Right ventricle myocardium superior (tissue), 1 donor: ENCODE measurements at regions not wholly inside any gene's neighbourhood (a gene's known extent, or its start where the extent isn't known, plus 50 kb on each side); places are given as distances from the start of the nearest gene placed in this dataset.
"Not testable (repeated sequence)": the region's sequence is repeated elsewhere in the genome, so short reads cannot be mapped to it uniquely, and the experiment has no call there.

Experiments used
- ATAC-seq: fragments of 200-7000 bp; cut with Tn5 transposase; one replicate; pipeline ENCODE4 v1.9.1; 2020; ENCODE audit warnings: mild to moderate bottlenecking; ENCODE audit not compliant: poor library complexity
- DNase-seq: peaks from one replicate; pipeline ENCODE4 v3.0.0-alpha.2; 2020
- intact Hi-C: fragments of 100-400 bp; cut with DNase I; formaldehyde crosslinking; loops from one replicate; pipeline ENCODE4 v1.11.2; 2022
- donor health status: DM: no; HTN: yes; CAD: no; lungs with severe emphysema.

- ATAC-seq (no peak), DNase-seq (no peak)
- intact Hi-C loops: no loop called here
These were observed 99.1 kb upstream of the C2CD4B start for GRCh38 chr15:62264196-62264595.

DNA sequence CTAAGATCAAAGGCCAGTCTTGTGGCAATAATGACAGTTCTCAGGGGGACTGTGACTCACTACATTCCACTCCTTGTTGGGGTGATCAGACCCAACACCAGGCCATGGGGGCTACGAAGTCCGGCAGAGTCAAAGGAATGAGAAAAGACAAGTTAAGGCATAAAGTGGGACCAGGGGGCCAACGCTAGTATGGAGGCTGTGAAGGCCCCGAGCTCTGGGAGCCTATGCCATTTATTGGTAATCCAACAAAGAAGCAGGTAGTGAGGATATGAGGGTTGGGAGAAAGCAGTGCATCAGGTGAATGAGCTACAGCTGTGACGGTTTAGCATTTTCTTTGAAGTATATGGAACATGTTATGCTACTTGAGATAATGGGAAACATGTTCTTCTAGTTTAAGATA, 104.4 kb upstream of the C2CD4B start:
- ATAC-seq (no peak), DNase-seq (no peak)
- intact Hi-C loops: no loop called here

GRCh38 chr15:62270216-62270921, 105.3 kb upstream of the C2CD4B start:
- DNase-seq (no peak), ATAC-seq (no peak)
- intact Hi-C loops: no loop called here

DNA sequence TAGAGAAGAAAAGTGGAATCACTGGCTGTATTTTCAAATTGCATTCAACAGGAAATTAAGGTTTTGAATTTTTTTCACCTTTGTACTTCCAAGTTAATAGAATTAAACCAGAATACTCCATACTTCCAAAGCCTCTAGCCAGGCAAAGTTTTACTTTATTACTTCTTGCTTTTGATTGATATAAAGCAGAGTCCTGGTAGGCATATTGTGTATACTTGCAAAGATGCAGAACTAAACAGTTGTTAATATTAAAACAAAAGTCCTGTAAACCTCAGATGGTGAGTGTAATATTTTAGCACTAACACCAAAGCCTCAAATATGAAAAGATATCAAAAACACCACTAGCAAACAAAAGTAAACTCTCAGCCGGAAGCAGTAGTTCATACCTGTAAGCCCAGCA, 107.2 kb upstream of the C2CD4B start:
- intact Hi-C loops: no loop called here
- ATAC-seq (no peak), DNase-seq (no peak)

GRCh38 chr15:62275831-62276230, 110.7 kb upstream of the C2CD4B start:
- intact Hi-C loops: no loop called here
- ATAC-seq: no peak
- no peak for DNase-seq

GRCh38 chr15:62277816-62278394, 112.8 kb upstream of the C2CD4B start:
- intact Hi-C loops: no loop called here
- ATAC-seq (peak; percentile 46), DNase-seq (no peak)

DNA sequence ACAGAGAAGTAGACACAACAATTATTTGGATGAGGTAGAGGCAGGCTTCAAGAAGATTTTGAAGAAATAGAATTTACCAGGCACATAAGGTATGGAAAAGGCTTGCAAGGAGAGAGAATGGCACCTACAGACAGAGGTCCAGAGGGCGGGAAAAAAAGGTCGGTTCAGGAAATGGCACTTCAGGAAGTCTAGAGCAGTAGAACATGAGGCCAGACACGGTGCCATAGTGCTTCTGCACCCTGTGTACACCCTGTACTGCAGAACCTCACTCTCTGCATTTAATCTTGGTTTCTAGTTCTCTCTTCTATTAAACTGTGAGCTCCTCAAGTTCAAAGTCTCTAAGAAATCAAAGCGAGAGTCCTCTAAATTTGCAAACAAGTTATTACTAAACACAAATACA, 113.4 kb upstream of the C2CD4B start:
- intact Hi-C loops: no loop called here
- ATAC-seq: no peak

GRCh38 chr15:62279041-62279440, 114.0 kb upstream of the C2CD4B start:
- no peak for DNase-seq
- intact Hi-C loops: no loop called here
- ATAC-seq: no peak

More for the DNA sequence above, 113.4 kb upstream of the C2CD4B start:
- no peak for DNase-seq

DNA sequence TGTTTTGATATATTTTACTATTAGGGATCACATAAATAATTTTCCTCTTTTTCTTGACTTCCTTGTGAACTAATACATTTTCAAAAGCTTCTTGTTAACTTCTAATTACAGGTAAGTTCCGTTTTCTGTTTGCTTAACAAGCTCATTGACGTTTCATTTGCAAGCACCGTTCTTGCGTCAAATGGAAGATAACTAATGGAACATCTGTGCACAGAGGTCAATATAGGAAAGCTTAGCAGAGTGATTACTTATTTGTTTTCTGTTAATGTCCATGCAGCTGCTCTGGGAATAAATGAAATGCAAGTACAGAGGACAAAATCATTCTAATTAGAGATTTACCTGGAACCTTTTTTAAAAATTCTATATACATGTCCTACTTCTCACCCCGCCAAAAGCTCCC, 115.5 kb upstream of the C2CD4B start:
- DNase-seq (no peak), ATAC-seq (no peak)
- intact Hi-C loops: no loop called here

- intact Hi-C loops, DNase-seq, ATAC-seq: not testable (repeated sequence)
These were observed 116.7 kb upstream of the C2CD4B start for GRCh38 chr15:62281801-62282200.

DNA sequence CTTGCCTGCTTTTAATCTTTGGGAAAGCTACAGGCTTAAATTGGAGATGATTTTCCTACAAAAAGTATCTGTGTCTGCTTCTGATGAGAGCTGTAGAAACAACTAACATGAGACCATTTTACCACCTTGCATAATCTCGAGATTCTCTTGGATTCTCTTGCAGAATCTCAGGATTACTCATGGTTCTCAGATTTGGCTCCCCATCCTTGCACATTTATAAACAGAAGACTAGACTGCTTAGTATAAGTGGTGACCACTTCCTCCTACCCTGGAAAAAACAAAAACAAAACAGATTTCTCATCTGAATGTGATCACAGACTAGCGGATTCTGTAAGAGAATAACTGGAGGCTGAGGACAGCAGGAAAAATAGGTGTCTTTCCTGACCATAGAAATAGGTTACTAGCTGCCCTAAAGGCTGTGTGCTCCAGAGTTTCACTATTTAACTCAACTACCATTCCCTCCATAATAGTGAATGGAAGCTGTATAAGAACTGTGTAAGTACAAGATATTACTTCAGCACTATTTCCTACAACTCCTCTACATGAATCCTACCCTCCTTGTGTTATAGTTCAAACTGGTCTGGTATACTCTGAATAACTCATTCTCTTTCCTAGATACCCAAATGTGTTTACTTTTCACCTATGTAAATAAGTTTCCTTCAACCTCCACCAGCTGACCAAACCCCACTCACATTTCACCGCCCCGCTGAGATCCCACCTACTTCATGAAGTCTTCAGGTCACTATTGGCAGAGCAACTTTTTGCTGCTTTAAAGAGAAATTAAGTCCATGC, 122.2 kb upstream of the C2CD4B start:
- DNase-seq (no peak), ATAC-seq (no peak)
- intact Hi-C loops: no loop called here

GRCh38 chr15:62288361-62289017, 123.4 kb upstream of the C2CD4B start:
- intact Hi-C loops: no loop called here
- no peak for ATAC-seq

DNA sequence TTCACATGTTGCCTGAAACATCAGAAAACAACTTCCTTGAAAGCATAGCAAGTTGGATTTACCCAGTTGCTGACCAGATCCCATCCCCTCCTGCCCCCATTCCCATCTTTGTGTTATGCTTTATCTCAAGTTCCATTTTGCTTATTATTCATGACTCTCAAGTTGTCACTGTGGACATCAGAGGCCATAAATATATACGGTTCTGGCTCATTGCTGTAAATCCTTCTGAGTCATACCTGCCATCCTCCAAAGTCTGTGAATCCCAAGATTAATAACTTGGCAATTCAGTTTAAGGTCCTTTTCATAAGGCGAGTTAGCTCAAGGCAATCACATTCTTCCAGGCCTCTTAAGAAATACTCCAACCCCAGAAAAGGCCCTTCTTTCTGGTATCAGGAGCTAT, 126.2 kb upstream of the C2CD4B start:
- no peak for ATAC-seq
- intact Hi-C loops: no loop called here

More at GRCh38 chr15:62288361-62289017, 123.4 kb upstream of the C2CD4B start:
- no peak for DNase-seq

GRCh38 chr15:62296756-62297507, 131.8 kb upstream of the C2CD4B start:
- intact Hi-C loops: no loop called here
- ATAC-seq (no peak), DNase-seq (no peak)

More for the DNA sequence above, 126.2 kb upstream of the C2CD4B start:
- no peak for DNase-seq

DNA sequence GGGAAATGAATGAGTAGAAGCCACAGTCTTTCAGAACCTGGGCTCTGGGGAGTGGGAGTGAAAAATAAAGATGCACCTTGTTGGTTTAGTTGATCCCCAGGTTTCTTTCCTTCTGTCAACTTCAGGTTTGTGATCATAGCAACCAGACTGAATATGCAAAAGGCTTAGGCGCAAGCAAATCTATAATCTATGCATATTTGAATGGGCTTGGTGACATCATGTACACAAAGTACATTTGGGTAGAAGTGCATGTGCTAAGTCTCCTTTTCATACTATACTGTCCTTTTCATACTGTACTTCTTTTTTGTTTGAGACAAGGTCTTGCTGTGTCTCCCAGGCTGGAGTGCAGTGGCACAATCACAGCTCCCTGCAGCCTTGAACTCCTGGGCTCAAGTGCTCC, 132.4 kb upstream of the C2CD4B start:
- intact Hi-C loops: no loop called here
- ATAC-seq: no peak
- no peak for DNase-seq

- intact Hi-C loops: no loop called here
These were observed 132.8 kb upstream of the C2CD4B start for GRCh38 chr15:62297933-62298332.

DNA sequence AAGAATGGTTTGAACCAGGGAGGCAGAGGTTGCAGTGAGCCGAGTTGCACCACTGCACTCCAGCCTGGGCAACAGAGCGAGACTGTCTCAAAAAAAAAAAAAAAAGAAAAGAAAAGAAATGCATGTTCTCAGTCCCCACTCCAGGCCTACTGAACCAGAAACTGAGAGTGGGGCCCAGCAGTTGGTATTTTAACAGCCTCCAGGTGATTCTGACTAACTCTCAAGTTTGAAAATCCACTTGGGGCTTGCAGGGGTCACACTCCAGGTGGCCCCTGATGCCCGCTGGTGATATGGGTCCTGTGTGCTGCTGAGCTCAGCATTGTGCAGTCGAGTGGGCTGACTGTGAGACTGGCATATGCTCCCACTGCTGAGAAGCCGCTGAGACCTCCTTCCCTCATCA, 133.7 kb upstream of the C2CD4B start:
- ATAC-seq: no peak
- intact Hi-C loops: no loop called here

More at GRCh38 chr15:62297933-62298332, 132.8 kb upstream of the C2CD4B start:
- ATAC-seq (no peak), DNase-seq (no peak)

DNA sequence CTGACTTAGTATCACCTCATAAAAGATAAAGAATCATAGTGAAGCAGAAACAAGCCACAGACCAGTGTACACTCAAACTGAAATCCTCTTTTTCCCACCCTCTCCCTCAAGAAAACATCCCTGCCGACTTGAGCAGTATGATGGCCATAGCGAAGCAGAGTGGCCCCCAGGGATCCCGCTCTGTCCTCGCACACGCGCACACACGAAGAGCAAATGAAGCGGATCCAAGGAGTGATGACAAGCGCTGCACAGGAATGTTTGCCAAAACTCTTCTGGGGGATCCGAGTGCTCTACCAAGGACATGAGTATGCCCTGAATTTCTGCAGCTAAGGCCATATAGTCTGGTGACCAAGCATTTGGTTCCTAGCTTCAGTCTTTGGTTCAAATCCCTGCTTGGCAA, 134.5 kb upstream of the C2CD4B start:
- intact Hi-C loops: no loop called here
- DNase-seq (no peak), ATAC-seq (no peak)

More for the DNA sequence above, 133.7 kb upstream of the C2CD4B start:
- no peak for DNase-seq
